ENCODE measurements at regions not wholly inside any gene's neighbourhood (a gene's known extent, or its start where the extent isn't known, plus 50 kb on each side); places are given as distances from the start of the nearest gene placed in this dataset.

- TF ChIP-seq, protein P1, sequence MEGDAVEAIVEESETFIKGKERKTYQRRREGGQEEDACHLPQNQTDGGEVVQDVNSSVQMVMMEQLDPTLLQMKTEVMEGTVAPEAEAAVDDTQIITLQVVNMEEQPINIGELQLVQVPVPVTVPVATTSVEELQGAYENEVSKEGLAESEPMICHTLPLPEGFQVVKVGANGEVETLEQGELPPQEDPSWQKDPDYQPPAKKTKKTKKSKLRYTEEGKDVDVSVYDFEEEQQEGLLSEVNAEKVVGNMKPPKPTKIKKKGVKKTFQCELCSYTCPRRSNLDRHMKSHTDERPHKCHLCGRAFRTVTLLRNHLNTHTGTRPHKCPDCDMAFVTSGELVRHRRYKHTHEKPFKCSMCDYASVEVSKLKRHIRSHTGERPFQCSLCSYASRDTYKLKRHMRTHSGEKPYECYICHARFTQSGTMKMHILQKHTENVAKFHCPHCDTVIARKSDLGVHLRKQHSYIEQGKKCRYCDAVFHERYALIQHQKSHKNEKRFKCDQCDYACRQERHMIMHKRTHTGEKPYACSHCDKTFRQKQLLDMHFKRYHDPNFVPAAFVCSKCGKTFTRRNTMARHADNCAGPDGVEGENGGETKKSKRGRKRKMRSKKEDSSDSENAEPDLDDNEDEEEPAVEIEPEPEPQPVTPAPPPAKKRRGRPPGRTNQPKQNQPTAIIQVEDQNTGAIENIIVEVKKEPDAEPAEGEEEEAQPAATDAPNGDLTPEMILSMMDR (IDR thresholded peaks at IDR 0.05) = no peak
- TF ChIP-seq POLR2A (IDR thresholded peaks at IDR 0.05) = no peak
Measured at GRCh38 chr17:79440251-79440650, 170.6 kb downstream of the RBFOX3 start.
